Transverse colon (tissue), 4 donors: ENCODE measurements at regions not wholly inside any gene's neighbourhood (a gene's known extent, or its start where the extent isn't known, plus 50 kb on each side); places are given as distances from the start of the nearest gene placed in this dataset.

Experiments
- DNase-seq: peaks from one replicate; pipeline ENCODE4 v3.0.0-alpha.2; 2019
- H3K27ac ChIP-seq, 4 donors: fragments of 200-600 bp; sonication (generic); 2 replicates each; pipeline ENCODE4 v1.5.1; 2016 to 2018; ENCODE audit warnings: inconsistent platforms in 4 of 4
- H3K27me3 ChIP-seq: fragments of 200-600 bp; sonication (generic); 2 replicates; pipeline ENCODE4 v1.5.1; 2017; ENCODE audit warnings: inconsistent platforms
- H3K36me3 ChIP-seq, 4 donors: fragments of 200-600 bp; sonication (generic); 2 replicates each; pipeline ENCODE4 v1.5.1; 2017 to 2019; ENCODE audit warnings: inconsistent platforms in 4 of 4
- H3K4me1 ChIP-seq, 4 donors: fragments of 200-600 bp; sonication (generic); 2 replicates each; pipeline ENCODE4 v1.5.1; 2017 to 2020; ENCODE audit warnings: inconsistent platforms in 4 of 4
- H3K4me3 ChIP-seq, 4 donors: fragments of 200-600 bp; sonication (generic); 1 replicate in 1 of 4; 2 replicates in 3 of 4; pipeline versions ENCODE4 v1.5.1 to v1.6.1; 2017 to 2019; ENCODE audit warnings: inconsistent platforms in 4 of 4
- H3K9me3 ChIP-seq, 2 donors: fragments of 200-600 bp; sonication (generic); 2 replicates each; pipeline ENCODE4 v1.5.1; 2017 to 2019; ENCODE audit warnings: inconsistent platforms in 2 of 2
- EP300 ChIP-seq: sonication (generic); formaldehyde crosslinking; IDR thresholded peaks from one replicate; pipeline ENCODE4 v1.6.1; 2017; ENCODE audit warnings: antibody characterized with exemption, low read depth
- POLR2A ChIP-seq: fragments of 450-650 bp; IDR thresholded peaks from one replicate; pipeline ENCODE4 v1.6.1; 2016; ENCODE audit warnings: antibody characterized with exemption, mild to moderate bottlenecking, moderate library complexity
- POLR2AphosphoS5 ChIP-seq, 3 donors: sonication (generic); formaldehyde crosslinking; IDR thresholded peaks; one replicate each; pipeline ENCODE4 v1.6.1; 2016; ENCODE audit warnings: antibody characterized with exemption in 3 of 3
- WGBS, 2 donors: methylation state at CpG; one replicate each; pipeline ENCODE4 v1.1.5; 2018; ENCODE audit warnings: low coverage in 1 of 2; 5-methylcytosine and 5-hydroxymethylcytosine counted together
- in situ Hi-C, 4 donors: fragments of 200-750 bp; cut with MboI; loops; one replicate each; pipeline versions ENCODE4 v1.15.0 to v1.15.1; 2017; ENCODE audit warnings: low sequenced_read_pairs in 3 of 4, low pct_ligation_motif_present in 1 of 4, low pct_unique_long_range_greater_than_20kb in 1 of 4
- intact Hi-C: fragments of 100-400 bp; cut with DNase I; formaldehyde crosslinking; loops from one replicate; pipeline ENCODE4 v1.15.1; 2023; ENCODE audit warnings: low total_unique reads
- TF ChIP-seq, protein P1 (sequence below), 5 experiments: fragments of 200-600 bp in 3 of 5; fragments of 450-650 bp in 2 of 5; sonication (generic) in 3 of 5; IDR thresholded peaks; 1 replicate in 2 of 5; 2 replicates in 3 of 5; pipeline ENCODE4 v1.5.1; 2016 to 2017; ENCODE audit warnings: antibody characterized with exemption in 5 of 5, inconsistent platforms in 3 of 5, mild to moderate bottlenecking in 2 of 5, moderate library complexity in 1 of 5

DNA sequence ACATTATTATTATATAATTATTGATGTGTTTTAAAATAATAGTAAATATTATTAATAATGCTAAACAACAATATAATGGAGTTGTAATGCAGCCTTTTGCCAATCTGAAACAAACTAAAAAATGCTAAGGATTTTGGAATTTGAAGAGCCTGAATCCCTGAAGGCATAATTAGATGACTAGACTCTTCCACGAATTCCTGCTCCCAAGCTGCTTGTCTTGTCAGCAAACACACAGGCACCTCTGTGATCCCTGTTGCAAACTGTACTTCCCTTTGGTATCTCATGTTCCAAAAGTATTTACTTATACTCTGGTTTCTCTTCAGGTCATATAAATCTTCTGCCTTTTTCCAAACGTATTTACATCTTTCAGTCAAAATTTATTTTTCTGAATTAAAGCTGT lies 1862.4 kb downstream of the OLFM4 start:
- 30 to 42% methylated on average over 2 of the region's 2 CpGs for WGBS, 2 donors
- in situ Hi-C loops (no loop called here), intact Hi-C loops (no loop called here)
- Histone ChIP-seq H3K36me3 (no peaks in the 10 kb centered on the region), H3K9me3 (no peaks in the 10 kb centered on the region), H3K27me3 (no peaks in the 10 kb centered on the region), H3K27ac (no peak overlapping the region), H3K4me3 (no peak overlapping the region), H3K4me1 (no peaks in the 10 kb centered on the region)
- DNase-seq = no peak
- no peak for TF ChIP-seq POLR2A
- TF ChIP-seq, protein P1, sequence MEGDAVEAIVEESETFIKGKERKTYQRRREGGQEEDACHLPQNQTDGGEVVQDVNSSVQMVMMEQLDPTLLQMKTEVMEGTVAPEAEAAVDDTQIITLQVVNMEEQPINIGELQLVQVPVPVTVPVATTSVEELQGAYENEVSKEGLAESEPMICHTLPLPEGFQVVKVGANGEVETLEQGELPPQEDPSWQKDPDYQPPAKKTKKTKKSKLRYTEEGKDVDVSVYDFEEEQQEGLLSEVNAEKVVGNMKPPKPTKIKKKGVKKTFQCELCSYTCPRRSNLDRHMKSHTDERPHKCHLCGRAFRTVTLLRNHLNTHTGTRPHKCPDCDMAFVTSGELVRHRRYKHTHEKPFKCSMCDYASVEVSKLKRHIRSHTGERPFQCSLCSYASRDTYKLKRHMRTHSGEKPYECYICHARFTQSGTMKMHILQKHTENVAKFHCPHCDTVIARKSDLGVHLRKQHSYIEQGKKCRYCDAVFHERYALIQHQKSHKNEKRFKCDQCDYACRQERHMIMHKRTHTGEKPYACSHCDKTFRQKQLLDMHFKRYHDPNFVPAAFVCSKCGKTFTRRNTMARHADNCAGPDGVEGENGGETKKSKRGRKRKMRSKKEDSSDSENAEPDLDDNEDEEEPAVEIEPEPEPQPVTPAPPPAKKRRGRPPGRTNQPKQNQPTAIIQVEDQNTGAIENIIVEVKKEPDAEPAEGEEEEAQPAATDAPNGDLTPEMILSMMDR (IDR thresholded peaks at IDR 0.05) = no peak
- TF ChIP-seq EP300 = no peak
- TF ChIP-seq POLR2AphosphoS5 (IDR thresholded peaks at IDR 0.05) = no peak

- no peak for DNase-seq
- Histone ChIP-seq H3K27ac (no peak overlapping the region), H3K36me3 (no peaks in the 10 kb centered on the region), H3K4me1 (no peaks in the 10 kb centered on the region), H3K9me3 (peaks cover 0 to 4% of the 10 kb centered on the region in 2 donors), H3K4me3 (no peak overlapping the region), H3K27me3 (no peaks in the 10 kb centered on the region)
- 75 to 90% methylated on average over 1 of the region's 1 CpG for WGBS, 2 donors
- in situ Hi-C loops = no loop called here
- intact Hi-C loops = no loop called here
- TF ChIP-seq POLR2A (no peak), EP300 (no peak), POLR2AphosphoS5 (IDR thresholded peaks at IDR 0.05) (no peak)
- TF ChIP-seq, protein P1 (IDR thresholded peaks at IDR 0.05) = no peak
Observed at GRCh38 chr13:54901316-54901715, 1872.7 kb downstream of the OLFM4 start.

DNA sequence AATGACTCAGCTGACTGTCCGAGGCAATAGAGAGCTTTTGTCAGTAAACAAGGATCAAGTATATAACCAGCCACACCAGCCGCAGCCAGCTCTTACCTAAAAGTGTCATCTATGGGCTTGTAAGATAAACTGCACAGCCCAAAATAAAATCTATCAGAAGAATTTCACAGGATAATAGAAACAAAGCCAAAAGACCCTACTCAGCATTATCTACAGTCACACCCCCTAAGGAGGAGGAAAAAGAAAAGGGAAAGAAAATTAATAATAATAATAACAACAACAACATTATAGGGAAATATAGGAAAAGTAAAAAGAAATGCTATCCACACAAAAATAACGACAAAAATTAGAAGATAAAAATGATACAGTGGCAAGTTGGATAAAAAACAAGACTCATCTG lies 1883.8 kb downstream of the OLFM4 start:
- Histone ChIP-seq H3K36me3 (no peaks in the 10 kb centered on the region), H3K27ac (no peak overlapping the region), H3K4me3 (no peak overlapping the region), H3K4me1 (no peaks in the 10 kb centered on the region), H3K9me3 (no peaks in the 10 kb centered on the region), H3K27me3 (no peaks in the 10 kb centered on the region)
- intact Hi-C loops (no loop called here), in situ Hi-C loops (no loop called here)
- DNase-seq = no peak
- no peak for TF ChIP-seq POLR2AphosphoS5 (IDR thresholded peaks at IDR 0.05)
- TF ChIP-seq, protein P1 (IDR thresholded peaks at IDR 0.05) = no peak
- TF ChIP-seq POLR2A = no peak
- no peak for TF ChIP-seq EP300
- WGBS, 2 donors = 57 to 92% methylated on average over 2 to 3 of the region's 3 CpGs

- 62 to 75% methylated on average over 4 of the region's 4 CpGs for WGBS, 2 donors
- Histone ChIP-seq H3K4me1 (no peaks in the 10 kb centered on the region), H3K27me3 (no peaks in the 10 kb centered on the region), H3K4me3 (no peak overlapping the region), H3K9me3 (no peaks in the 10 kb centered on the region), H3K27ac (no peak overlapping the region), H3K36me3 (no peaks in the 10 kb centered on the region)
- TF ChIP-seq EP300 = no peak
- TF ChIP-seq, protein P1 (IDR thresholded peaks at IDR 0.05) = no peak
- no peak for TF ChIP-seq POLR2AphosphoS5 (IDR thresholded peaks at IDR 0.05)
- TF ChIP-seq POLR2A = no peak
- in situ Hi-C loops (no loop called here), intact Hi-C loops (no loop called here)
- no peak for DNase-seq
Observed at GRCh38 chr13:54913668-54914067, 1885.1 kb downstream of the OLFM4 start.
